Natural killer cell (primary cell): ENCODE measurements at regions not wholly inside any gene's neighbourhood (a gene's known extent, or its start where the extent isn't known, plus 50 kb on each side); places are given as distances from the start of the nearest gene placed in this dataset.

Experiments used
- ATAC-seq, 3 donors: fragments of 150-1000 bp in 2 of 3; fragments of 200-7000 bp in 1 of 3; cut with Tn5 transposase; 1 replicate in 1 of 3; 2 replicates in 2 of 3; pipeline ENCODE4 v1.10.0; 2021; ENCODE audit warnings: mild to moderate bottlenecking in 2 of 3, moderate library complexity in 2 of 3
- DNase-seq, 2 donors: peaks; one replicate each; pipeline versions ENCODE4 v3.0.0 to v3.0.0-alpha.2; 2013 to 2021; ENCODE audit warnings: mixed read lengths in 1 of 2
- H3K27ac ChIP-seq: one replicate; pipeline ENCODE4 v1.5.1; 2013; ENCODE audit warnings: mild to moderate bottlenecking, low read length
- H3K27me3 ChIP-seq: one replicate; pipeline ENCODE4 v1.6.1; 2013; ENCODE audit warnings: low read length; ENCODE audit not compliant: control insufficient read depth, insufficient read depth
- H3K36me3 ChIP-seq: one replicate; pipeline ENCODE4 v1.6.1; 2013; ENCODE audit warnings: low read length; ENCODE audit not compliant: control insufficient read depth, insufficient read depth
- H3K4me1 ChIP-seq: one replicate; pipeline ENCODE4 v1.6.1; 2013; ENCODE audit warnings: low read length; ENCODE audit not compliant: control insufficient read depth, insufficient read depth
- H3K4me3 ChIP-seq: one replicate; pipeline ENCODE4 v1.5.1; 2013; ENCODE audit warnings: low read length
- H3K9me3 ChIP-seq: one replicate; pipeline ENCODE4 v1.6.1; 2013; ENCODE audit warnings: low read length; ENCODE audit not compliant: control insufficient read depth, insufficient read depth
- H3K27ac Mint-ChIP-seq, 2 donors: one replicate each; pipeline ENCODE4 v1.8.0; 2022; ENCODE audit warnings: mild to moderate bottlenecking in 2 of 2, mixed read lengths in 2 of 2, moderate library complexity in 1 of 2
- H3K27me3 Mint-ChIP-seq, 2 donors: one replicate each; pipeline ENCODE4 v1.8.0; 2022; ENCODE audit warnings: low read depth in 2 of 2, mixed read lengths in 2 of 2
- H3K36me3 Mint-ChIP-seq: one replicate; pipeline ENCODE4 v1.8.0; 2022; ENCODE audit warnings: mixed read lengths
- H3K4me1 Mint-ChIP-seq, 2 donors: one replicate each; pipeline ENCODE4 v1.8.0; 2022; ENCODE audit warnings: mixed read lengths in 2 of 2
- H3K4me3 Mint-ChIP-seq: one replicate; pipeline ENCODE4 v1.8.0; 2022; ENCODE audit warnings: mild to moderate bottlenecking, moderate library complexity, mixed read lengths
- H3K9me3 Mint-ChIP-seq, 2 donors: one replicate each; pipeline ENCODE4 v1.8.0; 2022; ENCODE audit warnings: mixed read lengths in 2 of 2
- WGBS: methylation state at CpG from one replicate; pipeline ENCODE4 v1.1.7; 2013; ENCODE audit warnings: missing lambda C conversion rate; ENCODE audit not compliant: insufficient coverage; 5-methylcytosine and 5-hydroxymethylcytosine counted together
- intact Hi-C: fragments of 100-400 bp; cut with micrococcal nuclease; formaldehyde crosslinking; loops from one replicate; pipeline ENCODE4 v1.14.2; 2022
- TF ChIP-seq, protein P1 (sequence below): fragments of 200-600 bp; IDR thresholded peaks from one replicate; pipeline ENCODE4 v1.8.0; 2022; ENCODE audit warnings: antibody characterized with exemption

DNA sequence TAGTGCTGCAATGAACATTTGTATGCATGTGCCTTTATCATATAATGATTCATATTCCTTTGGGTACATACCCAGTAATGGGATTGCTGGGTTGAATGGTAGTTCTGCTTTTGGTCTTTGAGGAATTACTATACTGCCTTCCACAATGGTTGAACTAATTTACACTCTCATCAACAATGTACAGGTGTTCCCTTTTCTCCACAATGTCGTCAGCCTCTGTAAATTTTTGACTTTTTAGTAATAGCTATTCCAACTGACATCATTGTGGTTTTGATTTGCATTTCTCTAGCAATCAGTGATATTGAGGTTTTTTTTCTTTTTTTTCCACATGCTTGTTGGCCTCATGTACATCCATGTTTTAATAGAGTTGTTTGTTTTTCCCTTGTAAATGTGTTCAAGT lies 2473.5 kb downstream of the PCDH9 start:
- Histone ChIP-seq H3K27ac (no peak overlapping the region), H3K4me1 (no peaks in the 10 kb centered on the region), H3K27me3 (no peaks in the 10 kb centered on the region), H3K9me3 (no peaks in the 10 kb centered on the region), H3K36me3 (no peaks in the 10 kb centered on the region), H3K4me3 (no peak overlapping the region)
- intact Hi-C loops = no loop called here
- Mint-ChIP-seq H3K4me1 (no peaks in the 10 kb centered on the region), H3K36me3 (peaks cover 5% of the 10 kb centered on the region), H3K4me3 (no peak overlapping the region), H3K27ac (no peak overlapping the region), H3K9me3 (peaks cover 14 to 31% of the 10 kb centered on the region in 2 donors), H3K27me3 (no peaks in the 10 kb centered on the region)
- DNase-seq (no peak), ATAC-seq (no peak)
- TF ChIP-seq, protein P1, sequence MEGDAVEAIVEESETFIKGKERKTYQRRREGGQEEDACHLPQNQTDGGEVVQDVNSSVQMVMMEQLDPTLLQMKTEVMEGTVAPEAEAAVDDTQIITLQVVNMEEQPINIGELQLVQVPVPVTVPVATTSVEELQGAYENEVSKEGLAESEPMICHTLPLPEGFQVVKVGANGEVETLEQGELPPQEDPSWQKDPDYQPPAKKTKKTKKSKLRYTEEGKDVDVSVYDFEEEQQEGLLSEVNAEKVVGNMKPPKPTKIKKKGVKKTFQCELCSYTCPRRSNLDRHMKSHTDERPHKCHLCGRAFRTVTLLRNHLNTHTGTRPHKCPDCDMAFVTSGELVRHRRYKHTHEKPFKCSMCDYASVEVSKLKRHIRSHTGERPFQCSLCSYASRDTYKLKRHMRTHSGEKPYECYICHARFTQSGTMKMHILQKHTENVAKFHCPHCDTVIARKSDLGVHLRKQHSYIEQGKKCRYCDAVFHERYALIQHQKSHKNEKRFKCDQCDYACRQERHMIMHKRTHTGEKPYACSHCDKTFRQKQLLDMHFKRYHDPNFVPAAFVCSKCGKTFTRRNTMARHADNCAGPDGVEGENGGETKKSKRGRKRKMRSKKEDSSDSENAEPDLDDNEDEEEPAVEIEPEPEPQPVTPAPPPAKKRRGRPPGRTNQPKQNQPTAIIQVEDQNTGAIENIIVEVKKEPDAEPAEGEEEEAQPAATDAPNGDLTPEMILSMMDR = no peak
- no CpG with 5 or more reads among the region's 1 CpG for WGBS

DNA sequence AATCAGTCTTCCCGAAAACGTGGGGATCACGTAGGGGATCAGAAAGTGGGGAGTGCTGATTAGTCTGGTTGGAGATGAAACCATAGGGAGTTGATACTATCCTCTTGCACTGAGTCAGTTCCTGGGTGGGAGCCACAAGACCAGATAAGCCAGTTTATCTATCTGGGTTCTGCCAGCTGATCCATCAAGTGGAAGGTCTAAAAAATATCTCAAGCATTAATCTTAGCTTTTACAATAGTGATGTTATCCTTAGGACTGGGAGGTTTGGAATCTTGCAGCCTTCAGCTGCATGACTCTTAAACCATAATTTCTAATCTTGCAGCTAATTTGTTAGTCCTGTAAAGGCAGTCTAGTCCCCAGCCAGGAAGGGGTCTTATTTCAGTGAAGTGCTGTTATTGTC lies 2474.2 kb downstream of the PCDH9 start:
- Histone ChIP-seq H3K36me3 (no peaks in the 10 kb centered on the region), H3K27me3 (no peaks in the 10 kb centered on the region), H3K4me3 (no peak overlapping the region), H3K4me1 (no peaks in the 10 kb centered on the region), H3K9me3 (no peaks in the 10 kb centered on the region), H3K27ac (no peak overlapping the region)
- no peaks in the 10 kb centered on the region for H3K27me3 Mint-ChIP-seq
- no peak overlapping the region for H3K27ac Mint-ChIP-seq
- no peak for DNase-seq
- WGBS = 85% methylated on average over 3 of the region's 3 CpGs
- no peaks in the 10 kb centered on the region for H3K4me1 Mint-ChIP-seq
- peaks cover 14 to 31% of the 10 kb centered on the region in 2 donors for H3K9me3 Mint-ChIP-seq
- H3K4me3 Mint-ChIP-seq = no peak overlapping the region
- TF ChIP-seq, protein P1 = no peak
- intact Hi-C loops = no loop called here
- peaks cover 5% of the 10 kb centered on the region for H3K36me3 Mint-ChIP-seq
- ATAC-seq = no peak

DNA sequence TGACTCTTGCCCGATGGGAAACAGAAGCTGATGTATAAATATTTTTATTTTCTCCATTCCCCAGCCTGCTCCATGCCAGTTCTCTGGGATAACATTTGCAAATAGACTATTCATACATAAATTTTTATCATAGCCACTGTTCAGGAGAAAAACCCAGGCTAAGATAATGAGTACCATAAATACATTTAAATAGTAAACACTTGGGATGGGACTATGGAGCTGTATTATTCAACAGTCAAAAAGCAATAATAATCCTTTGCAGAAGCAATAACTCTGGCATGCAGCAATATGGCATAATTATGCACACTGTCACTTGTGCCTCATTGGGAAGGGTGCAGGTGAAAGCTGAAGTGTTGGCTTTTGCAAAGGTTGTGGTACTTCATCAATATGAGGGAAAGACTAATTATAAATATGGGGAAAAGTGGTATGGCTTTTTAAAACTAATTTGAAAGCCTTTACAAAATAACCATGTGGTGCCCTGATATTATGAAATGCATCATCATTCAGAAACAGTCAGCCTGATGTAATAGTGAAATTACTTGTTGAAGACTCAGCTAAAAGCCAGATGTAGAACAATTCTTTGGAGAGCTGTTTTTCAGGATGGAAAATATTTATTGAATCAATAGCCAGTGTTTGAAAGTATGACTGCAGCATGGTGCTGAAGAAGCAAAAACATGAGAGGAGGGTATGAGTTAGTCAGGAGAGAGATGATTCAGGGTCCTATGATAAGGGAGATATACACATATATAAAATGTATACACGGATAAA lies 2476.7 kb downstream of the PCDH9 start:
- no peaks in the 10 kb centered on the region for H3K36me3 Mint-ChIP-seq
- no peak overlapping the region for H3K27ac Mint-ChIP-seq
- H3K4me1 ChIP-seq = no peaks in the 10 kb centered on the region
- no peak overlapping the region for H3K4me3 ChIP-seq
- peaks cover 13 to 21% of the 10 kb centered on the region in 2 donors for H3K9me3 Mint-ChIP-seq
- no CpG with 5 or more reads among the region's 2 CpGs for WGBS
- H3K4me1 Mint-ChIP-seq = no peaks in the 10 kb centered on the region
- ATAC-seq (no peak), DNase-seq (no peak)
- H3K27me3 Mint-ChIP-seq = no peaks in the 10 kb centered on the region
- H3K27me3 ChIP-seq = no peaks in the 10 kb centered on the region
- no peak overlapping the region for H3K4me3 Mint-ChIP-seq
- H3K27ac ChIP-seq = no peak overlapping the region
- no peaks in the 10 kb centered on the region for H3K9me3 ChIP-seq
- H3K36me3 ChIP-seq = no peaks in the 10 kb centered on the region
- TF ChIP-seq, protein P1 = no peak
- intact Hi-C loops = no loop called here

DNA sequence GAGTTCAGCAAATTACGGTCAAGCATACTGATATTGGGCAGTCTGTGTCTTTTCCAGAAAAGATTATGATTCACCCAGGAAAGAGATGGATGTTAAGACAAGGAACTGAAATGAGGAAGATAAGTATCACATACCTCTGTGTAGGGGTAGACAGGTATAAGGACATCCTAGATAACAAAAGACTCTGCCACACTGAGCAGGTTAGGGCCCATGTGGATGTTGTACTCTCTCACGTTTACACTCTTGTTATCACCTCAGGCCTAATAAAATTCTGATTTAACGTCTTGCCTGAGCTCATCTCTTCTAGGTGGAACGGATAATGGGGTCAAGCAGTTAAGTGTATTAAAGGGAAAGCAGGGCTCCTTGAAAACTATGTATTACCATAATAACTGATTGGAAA lies 2480.8 kb downstream of the PCDH9 start:
- intact Hi-C loops = no loop called here
- DNase-seq = no peak
- Histone ChIP-seq H3K9me3 (no peaks in the 10 kb centered on the region), H3K27ac (no peak overlapping the region), H3K4me1 (no peaks in the 10 kb centered on the region), H3K36me3 (no peaks in the 10 kb centered on the region), H3K4me3 (no peak overlapping the region), H3K27me3 (no peaks in the 10 kb centered on the region)
- Mint-ChIP-seq H3K27me3 (no peaks in the 10 kb centered on the region), H3K36me3 (no peaks in the 10 kb centered on the region), H3K9me3 (peaks cover 6 to 15% of the 10 kb centered on the region in 2 donors), H3K4me1 (no peaks in the 10 kb centered on the region), H3K27ac (no peak overlapping the region), H3K4me3 (no peak overlapping the region)
- TF ChIP-seq, protein P1 = no peak
- 86% methylated on average over 1 of the region's 4 CpGs for WGBS
- ATAC-seq = no peak
